Coronary artery (tissue), 2 donors: ENCODE measurements at regions not wholly inside any gene's neighbourhood (a gene's known extent, or its start where the extent isn't known, plus 50 kb on each side); places are given as distances from the start of the nearest gene placed in this dataset.

Experiments used
- DNase-seq: peaks from one replicate; pipeline ENCODE4 v3.0.0-alpha.2; 2017; ENCODE audit warnings: low spot score
- H3K27ac ChIP-seq, 2 donors: fragments of 200-600 bp; sonication (generic); one replicate each; pipeline ENCODE4 v1.5.1; 2016 to 2019
- H3K4me3 ChIP-seq: fragments of 200-600 bp; sonication (generic); 2 replicates; pipeline ENCODE4 v1.5.1; 2016; ENCODE audit warnings: mild to moderate bottlenecking, moderate library complexity
- TF ChIP-seq, protein P1 (sequence below): fragments of 200-600 bp; sonication (generic); IDR thresholded peaks from one replicate; pipeline ENCODE4 v1.5.1; 2019; ENCODE audit warnings: antibody characterized with exemption

GRCh38 chr14:27371209-27371608 lies 773.4 kb upstream of the NOVA1 start:
- no peak overlapping the region for H3K27ac ChIP-seq
- no peak for DNase-seq
- TF ChIP-seq, protein P1, sequence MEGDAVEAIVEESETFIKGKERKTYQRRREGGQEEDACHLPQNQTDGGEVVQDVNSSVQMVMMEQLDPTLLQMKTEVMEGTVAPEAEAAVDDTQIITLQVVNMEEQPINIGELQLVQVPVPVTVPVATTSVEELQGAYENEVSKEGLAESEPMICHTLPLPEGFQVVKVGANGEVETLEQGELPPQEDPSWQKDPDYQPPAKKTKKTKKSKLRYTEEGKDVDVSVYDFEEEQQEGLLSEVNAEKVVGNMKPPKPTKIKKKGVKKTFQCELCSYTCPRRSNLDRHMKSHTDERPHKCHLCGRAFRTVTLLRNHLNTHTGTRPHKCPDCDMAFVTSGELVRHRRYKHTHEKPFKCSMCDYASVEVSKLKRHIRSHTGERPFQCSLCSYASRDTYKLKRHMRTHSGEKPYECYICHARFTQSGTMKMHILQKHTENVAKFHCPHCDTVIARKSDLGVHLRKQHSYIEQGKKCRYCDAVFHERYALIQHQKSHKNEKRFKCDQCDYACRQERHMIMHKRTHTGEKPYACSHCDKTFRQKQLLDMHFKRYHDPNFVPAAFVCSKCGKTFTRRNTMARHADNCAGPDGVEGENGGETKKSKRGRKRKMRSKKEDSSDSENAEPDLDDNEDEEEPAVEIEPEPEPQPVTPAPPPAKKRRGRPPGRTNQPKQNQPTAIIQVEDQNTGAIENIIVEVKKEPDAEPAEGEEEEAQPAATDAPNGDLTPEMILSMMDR: no peak

GRCh38 chr14:27371868-27372267 lies 774.0 kb upstream of the NOVA1 start:
- Histone ChIP-seq H3K4me3 (no peak overlapping the region), H3K27ac (no peak overlapping the region)
- TF ChIP-seq, protein P1: no peak
- DNase-seq: no peak

More at GRCh38 chr14:27371209-27371608, 773.4 kb upstream of the NOVA1 start:
- no peak overlapping the region for H3K4me3 ChIP-seq

DNA sequence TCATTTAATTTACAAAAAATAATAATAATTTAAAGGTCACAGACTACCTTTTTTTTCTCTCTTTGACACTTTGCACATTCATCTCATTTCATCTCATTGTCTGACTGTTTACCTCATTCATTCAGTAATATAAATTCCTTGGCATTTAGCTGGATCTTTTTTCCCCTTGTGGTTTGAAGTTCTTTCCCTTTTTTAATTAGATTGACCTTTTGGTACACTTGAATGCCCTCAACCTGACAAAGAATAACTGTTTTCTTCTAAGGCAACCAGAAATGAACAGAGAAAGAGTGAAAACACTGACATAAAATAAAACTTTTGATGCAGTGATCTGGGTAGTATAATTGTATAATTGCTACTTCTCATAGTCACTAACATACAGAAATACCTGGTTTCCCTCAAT lies 774.9 kb upstream of the NOVA1 start:
- no peak overlapping the region for H3K4me3 ChIP-seq
- TF ChIP-seq, protein P1: no peak
- no peak overlapping the region for H3K27ac ChIP-seq
- no peak for DNase-seq

DNA sequence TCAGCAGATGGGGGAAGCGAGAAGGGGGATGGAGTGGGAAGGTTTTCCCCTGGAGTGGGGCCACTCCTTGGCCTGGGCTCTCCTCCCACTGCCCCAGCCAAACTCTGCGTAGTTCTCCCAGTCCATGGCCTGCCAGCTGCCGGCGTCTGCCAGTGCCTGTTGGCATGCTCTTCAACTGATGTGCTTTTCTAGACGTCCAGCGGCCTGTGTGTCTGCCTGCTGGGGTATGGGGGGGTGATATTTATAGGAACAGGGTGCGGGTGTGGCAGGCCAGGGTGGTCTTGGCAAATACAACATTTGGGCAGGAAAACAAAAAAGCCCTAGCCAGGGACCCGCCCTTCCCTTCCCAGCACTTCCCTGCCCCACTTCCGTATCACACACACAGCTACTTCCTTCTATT lies 786.3 kb upstream of the NOVA1 start:
- TF ChIP-seq, protein P1: no peak
- DNase-seq: no peak
- H3K4me3 ChIP-seq: no peak overlapping the region
- no peak overlapping the region for H3K27ac ChIP-seq

DNA sequence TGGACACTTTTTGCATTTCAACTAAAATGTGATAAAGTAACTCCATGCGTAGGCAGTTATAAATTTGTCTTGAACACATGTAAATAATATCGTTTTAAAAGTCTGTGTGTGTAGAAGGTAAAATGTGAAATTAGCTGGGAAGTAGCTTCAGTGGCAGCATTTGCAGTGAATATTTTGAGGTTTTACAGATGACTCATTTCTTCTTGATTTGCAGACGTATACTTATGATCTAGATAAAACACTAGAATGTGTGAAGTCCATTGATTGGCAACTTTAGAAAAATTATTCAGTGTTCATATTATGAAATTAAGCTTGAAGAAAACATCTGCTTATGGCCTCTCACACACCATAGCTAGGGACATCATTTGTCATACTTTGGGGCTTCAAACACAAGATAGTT lies 788.6 kb upstream of the NOVA1 start:
- H3K27ac ChIP-seq: no peak overlapping the region
- TF ChIP-seq, protein P1: no peak

GRCh38 chr14:27387463-27387862 lies 789.6 kb upstream of the NOVA1 start:
- TF ChIP-seq, protein P1: no peak
- Histone ChIP-seq H3K27ac (no peak overlapping the region), H3K4me3 (no peak overlapping the region)
- no peak for DNase-seq

More for the DNA sequence above, 788.6 kb upstream of the NOVA1 start:
- no peak for DNase-seq
- no peak overlapping the region for H3K4me3 ChIP-seq

DNA sequence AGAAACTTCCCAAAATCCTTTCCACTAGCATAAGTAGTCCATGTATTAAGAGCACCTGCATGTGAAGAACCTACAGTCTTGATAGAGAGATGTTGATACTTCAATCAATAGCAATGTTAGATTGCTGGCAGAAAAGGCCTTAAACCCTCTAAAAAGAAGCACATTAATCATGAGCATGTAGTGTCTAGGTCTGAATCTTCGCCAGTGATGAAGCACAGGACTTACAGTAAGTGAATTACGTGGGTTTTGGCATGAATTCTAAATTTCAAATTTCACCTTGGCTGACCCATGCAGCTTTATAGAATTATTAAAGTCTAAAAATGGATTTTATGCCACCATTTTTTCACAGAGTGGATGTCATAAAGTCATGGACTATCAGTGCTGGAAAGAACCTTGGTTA lies 791.6 kb upstream of the NOVA1 start:
- Histone ChIP-seq H3K27ac (no peak overlapping the region), H3K4me3 (no peak overlapping the region)
- TF ChIP-seq, protein P1: no peak
- no peak for DNase-seq
